Activated CD4-positive, alpha-beta T cell treated with anti-CD3 and anti-CD28 coated beads for 24 hours (primary cell): ENCODE measurements at regions not wholly inside any gene's neighbourhood (a gene's known extent, or its start where the extent isn't known, plus 50 kb on each side); places are given as distances from the start of the nearest gene placed in this dataset.

Source experiments
- DNase-seq, 2 donors: peaks; one replicate each; pipeline ENCODE4 v3.0.0-alpha.2; 2020; ENCODE audit warnings: low read depth in 2 of 2

DNA sequence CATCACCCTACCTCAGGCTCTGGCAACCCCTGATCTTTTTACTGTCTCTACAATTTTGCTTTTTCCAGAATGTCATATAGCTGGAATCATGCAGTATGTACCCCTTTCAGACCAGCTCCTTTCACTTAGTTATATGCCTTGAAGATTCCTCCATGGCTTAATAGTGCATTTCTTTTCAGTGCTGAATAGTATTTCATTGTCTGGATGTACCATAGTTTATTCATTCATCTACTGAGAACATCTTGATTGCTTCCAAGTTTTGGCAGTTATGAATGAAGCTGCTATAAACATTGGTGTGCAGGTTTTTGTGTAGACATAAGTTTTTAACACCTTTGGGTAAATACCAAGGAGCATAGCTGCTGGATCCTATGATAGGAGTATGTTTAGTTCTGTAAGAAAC is 50.8 kb upstream of the ANP32A start:
- no peak for DNase-seq

- DNase-seq: no peak
Observed at GRCh38 chr15:68874788-68875187, 54.1 kb upstream of the ANP32A start.

- DNase-seq: peak; percentile 90 to 92
Observed at GRCh38 chr15:68875377-68876116, 54.8 kb upstream of the SPESP1 start.

GRCh38 chr15:68877626-68878025 is 52.7 kb upstream of the SPESP1 start:
- no peak for DNase-seq

DNA sequence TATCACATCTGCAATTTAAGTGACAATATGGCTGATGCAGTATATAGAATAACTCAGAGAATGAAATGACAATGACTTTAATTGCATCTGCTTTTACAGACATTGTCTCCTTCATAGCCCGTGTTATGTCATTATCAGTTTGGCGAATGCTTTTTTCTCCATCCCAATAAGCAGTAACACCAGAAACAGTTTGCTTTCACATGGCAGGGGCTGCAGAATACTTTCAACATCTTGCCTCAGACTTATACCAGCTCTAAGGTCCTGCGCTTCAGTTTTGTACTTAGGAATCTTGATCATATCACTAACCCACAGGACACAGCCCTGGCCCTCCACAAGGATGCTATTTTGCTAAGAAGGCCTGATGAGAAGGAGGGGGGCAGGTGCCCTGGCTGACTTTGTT is 49.9 kb upstream of the SPESP1 start:
- no peak for DNase-seq
